GM18498 (cell line): ENCODE measurements at regions not wholly inside any gene's neighbourhood (a gene's known extent, or its start where the extent isn't known, plus 50 kb on each side); places are given as distances from the start of the nearest gene placed in this dataset.

Source experiments
- ATAC-seq: cut with Tn5 transposase; IDR thresholded peaks from one replicate; pipeline ENCODE4 v1.9.1; 2021; ENCODE audit warnings: mild to moderate bottlenecking, moderate library complexity; ENCODE audit not compliant: unreplicated experiment

GRCh38 chrX:2608638-2609430, 82.3 kb upstream of the CD99 start:
- ATAC-seq, result peak; percentile 95

- no peak for ATAC-seq
Measured at GRCh38 chrX:2607113-2607512, 84.0 kb upstream of the CD99 start.

- ATAC-seq, result no peak
Measured at GRCh38 chrX:2600564-2600963, 90.5 kb upstream of the CD99 start.

GRCh38 chrX:2596555-2597255, 94.4 kb upstream of the CD99 start:
- no peak for ATAC-seq

- ATAC-seq, result no peak
Measured at GRCh38 chrX:2596045-2596444, 95.0 kb upstream of the CD99 start.

- no peak for ATAC-seq
Measured at GRCh38 chrX:2595258-2595657, 94.5 kb upstream of the DHRSX start.

GRCh38 chrX:2594491-2594890, 93.7 kb upstream of the DHRSX start:
- no peak for ATAC-seq

GRCh38 chrX:2592279-2592678, 91.5 kb upstream of the DHRSX start:
- no peak for ATAC-seq

GRCh38 chrX:2589186-2590020, 88.6 kb upstream of the DHRSX start:
- no peak for ATAC-seq

GRCh38 chrX:2588049-2588448, 87.3 kb upstream of the DHRSX start:
- no peak for ATAC-seq

- ATAC-seq, result no peak
Measured at GRCh38 chrX:2587146-2587545, 86.4 kb upstream of the DHRSX start.

- ATAC-seq, result no peak
Measured at GRCh38 chrX:2585158-2585470, 84.3 kb upstream of the DHRSX start.

GRCh38 chrX:2584251-2585157, 83.7 kb upstream of the DHRSX start:
- ATAC-seq, result no peak

GRCh38 chrX:2583194-2584162, 82.7 kb upstream of the DHRSX start:
- no peak for ATAC-seq

GRCh38 chrX:2582667-2583066, 81.9 kb upstream of the DHRSX start:
- no peak for ATAC-seq

GRCh38 chrX:2581296-2581695, 80.5 kb upstream of the DHRSX start:
- no peak for ATAC-seq

- ATAC-seq, result no peak
Measured at GRCh38 chrX:2578864-2579263, 78.1 kb upstream of the DHRSX start.

GRCh38 chrX:2577844-2578466, 77.2 kb upstream of the DHRSX start:
- ATAC-seq, result no peak

GRCh38 chrX:2576793-2577192, 76.0 kb upstream of the DHRSX start:
- no peak for ATAC-seq
